ENCODE measurements at regions not wholly inside any gene's neighbourhood (a gene's known extent, or its start where the extent isn't known, plus 50 kb on each side); places are given as distances from the start of the nearest gene placed in this dataset.

DNA sequence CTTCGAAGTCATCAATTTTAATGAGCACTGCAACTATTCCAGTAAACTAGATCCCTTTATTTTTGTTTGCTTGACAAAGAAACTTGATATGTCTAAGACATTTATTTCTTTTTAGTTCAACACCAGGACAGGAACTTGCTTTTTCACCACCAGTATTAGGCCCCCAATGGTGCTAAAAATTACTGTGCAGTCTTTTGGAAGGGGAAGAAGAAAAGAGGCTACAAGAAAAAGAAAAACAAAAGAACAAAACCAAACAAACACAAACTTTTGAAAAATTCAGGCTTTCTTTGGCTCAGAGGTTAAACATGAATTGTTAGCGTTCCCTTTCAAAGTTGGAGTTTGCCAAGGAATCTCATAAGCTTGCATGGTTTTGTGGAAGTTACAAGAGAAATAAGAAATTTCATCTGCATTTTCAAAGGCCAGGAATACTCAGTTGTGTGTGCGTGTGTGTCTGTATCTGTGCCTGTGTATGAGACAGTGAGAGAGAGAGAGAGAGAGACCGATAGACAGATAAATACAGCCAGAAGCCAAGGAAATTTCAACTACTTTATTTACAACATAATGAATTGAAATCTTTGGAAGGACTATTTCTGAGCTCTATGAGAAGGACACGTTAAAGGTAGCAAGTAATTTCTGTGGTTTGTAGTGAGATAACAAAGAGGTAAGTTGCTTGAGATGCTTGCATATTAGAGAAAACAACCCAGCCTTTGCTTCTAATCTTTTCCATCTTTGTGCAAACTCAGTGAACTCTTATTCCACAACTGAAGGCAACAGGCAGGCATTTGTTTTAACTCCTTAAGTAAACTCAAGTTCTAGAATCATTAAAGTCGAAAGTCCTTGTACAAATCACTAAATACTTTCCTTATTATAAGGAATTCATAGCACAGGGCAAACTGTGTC, 171.0 kb upstream of the CITED2 start:
- H3K36me3 Mint-ChIP-seq = no peaks in the 10 kb centered on the region
- DNase-seq (no peak), ATAC-seq (ENCODE audit: low read depth) (no peak)
- H3K4me1 Mint-ChIP-seq = peaks cover 12% of the 10 kb centered on the region
- no peak overlapping the region for H3K4me3 Mint-ChIP-seq
- no peaks in the 10 kb centered on the region for H3K27me3 Mint-ChIP-seq
- peaks cover 2% of the 10 kb centered on the region for H3K9me3 Mint-ChIP-seq
- POLR2A ChIA-PET = no interaction called here
- H3K27ac Mint-ChIP-seq = no peak overlapping the region

DNA sequence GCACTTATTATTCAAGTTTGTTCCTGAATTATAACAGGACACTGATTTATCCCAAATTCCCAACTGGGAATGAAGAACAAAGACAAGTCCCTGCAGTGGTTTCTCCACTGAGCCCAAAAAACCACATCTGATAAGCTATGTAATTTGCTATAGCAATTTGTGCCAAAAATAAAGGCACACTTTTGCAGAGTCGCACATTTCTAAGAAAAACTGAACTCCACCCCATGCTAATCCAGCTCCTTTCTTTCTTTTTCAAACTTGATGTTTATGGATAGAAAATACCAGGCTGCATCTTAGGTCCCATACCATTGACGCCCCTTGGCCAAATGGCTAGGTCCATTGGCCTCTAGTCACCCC, 170.2 kb upstream of the CITED2 start:
- no peak for ATAC-seq (ENCODE audit: low read depth)
- H3K4me1 Mint-ChIP-seq = peaks cover 18% of the 10 kb centered on the region
- POLR2A ChIA-PET = no interaction called here
- H3K36me3 Mint-ChIP-seq = no peaks in the 10 kb centered on the region
- DNase-seq = no peak
- H3K4me3 Mint-ChIP-seq = no peak overlapping the region
- H3K9me3 Mint-ChIP-seq = peaks cover 2% of the 10 kb centered on the region
- H3K27ac Mint-ChIP-seq = peak overlapping the region; percentile 19
- H3K27me3 Mint-ChIP-seq = no peaks in the 10 kb centered on the region

DNA sequence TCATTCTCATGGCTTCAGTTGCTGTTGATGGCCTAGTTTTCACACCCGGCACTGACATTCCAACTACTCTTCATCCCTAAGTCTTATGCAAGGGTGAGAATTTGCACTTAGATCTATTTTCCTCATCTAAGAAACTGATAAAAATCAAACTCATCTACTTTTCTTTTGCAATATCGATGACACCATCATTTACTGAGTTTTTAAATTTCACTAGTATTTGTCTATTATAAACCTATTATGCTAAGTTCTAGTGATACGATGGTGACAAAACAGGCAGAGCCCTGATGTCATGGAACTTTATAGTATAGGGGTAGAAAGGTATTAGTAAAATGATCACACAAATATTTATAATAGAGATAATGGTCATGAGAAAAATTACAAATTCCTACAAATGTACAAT, 167.9 kb upstream of the CITED2 start:
- H3K27ac Mint-ChIP-seq = peak overlapping the region; percentile 32
- ATAC-seq (ENCODE audit: low read depth) (no peak), DNase-seq (no peak)
- POLR2A ChIA-PET = no interaction called here
- peaks cover 21% of the 10 kb centered on the region for H3K4me1 Mint-ChIP-seq
- H3K27me3 Mint-ChIP-seq = no peaks in the 10 kb centered on the region
- H3K4me3 Mint-ChIP-seq = no peak overlapping the region
- H3K36me3 Mint-ChIP-seq = no peaks in the 10 kb centered on the region
- no peaks in the 10 kb centered on the region for H3K9me3 Mint-ChIP-seq

DNA sequence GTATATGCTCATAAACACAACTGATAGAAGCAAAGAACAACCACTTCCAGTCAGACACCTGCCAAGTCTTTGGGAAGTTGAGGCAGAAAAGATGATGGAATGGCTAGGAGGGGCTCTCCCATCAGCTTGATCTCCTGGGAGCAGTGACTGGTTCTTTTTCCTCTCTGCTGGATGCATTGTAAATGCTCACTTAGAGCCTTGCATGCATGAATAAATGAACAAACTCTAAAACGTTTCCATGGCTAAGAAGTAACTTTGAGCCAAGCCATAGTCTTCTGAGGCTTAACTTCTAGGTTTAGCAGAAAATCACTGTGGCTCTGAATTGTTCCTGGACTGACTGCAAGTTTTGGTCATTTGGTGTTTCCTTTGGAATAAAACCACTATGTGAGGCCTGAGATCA, 166.4 kb upstream of the CITED2 start:
- no peak overlapping the region for H3K27ac Mint-ChIP-seq
- peaks cover 21% of the 10 kb centered on the region for H3K4me1 Mint-ChIP-seq
- no peak for ATAC-seq (ENCODE audit: low read depth)
- H3K36me3 Mint-ChIP-seq = no peaks in the 10 kb centered on the region
- DNase-seq = no peak
- H3K9me3 Mint-ChIP-seq = no peaks in the 10 kb centered on the region
- H3K4me3 Mint-ChIP-seq = no peak overlapping the region
- POLR2A ChIA-PET = no interaction called here
- no peaks in the 10 kb centered on the region for H3K27me3 Mint-ChIP-seq

DNA sequence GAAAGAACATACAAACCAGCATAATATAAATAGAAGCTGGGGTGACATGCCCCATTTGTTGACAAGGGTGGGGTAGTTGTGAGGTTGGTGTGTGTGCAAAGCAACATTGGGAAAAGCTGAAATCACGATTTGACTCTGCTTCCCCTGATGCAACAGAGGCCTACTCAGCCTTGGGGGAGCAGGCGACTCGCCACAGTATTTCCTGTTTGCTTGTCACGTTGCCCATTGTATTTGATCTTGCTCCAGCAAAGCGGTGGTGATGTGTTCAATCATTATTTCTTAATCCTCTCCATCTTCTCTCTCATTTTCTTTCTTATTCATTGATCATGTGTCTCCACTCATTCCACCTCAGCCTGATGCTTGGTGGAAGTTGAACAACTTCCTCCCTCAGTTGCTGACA, 165.8 kb upstream of the CITED2 start:
- H3K27me3 Mint-ChIP-seq = no peaks in the 10 kb centered on the region
- no peaks in the 10 kb centered on the region for H3K36me3 Mint-ChIP-seq
- peak; percentile 44 for DNase-seq
- H3K27ac Mint-ChIP-seq = peak overlapping the region; percentile 69
- H3K4me3 Mint-ChIP-seq = peak overlapping the region; percentile 36
- peaks cover 24% of the 10 kb centered on the region for H3K4me1 Mint-ChIP-seq
- no peaks in the 10 kb centered on the region for H3K9me3 Mint-ChIP-seq
- peak; percentile 90 for ATAC-seq (ENCODE audit: low read depth)
- POLR2A ChIA-PET = interaction anchor here (0.7 kb wide), 1 partner anchor 250 kb away, joined by 3 read pairs; no protein-coding TSS in a partner anchor

DNA sequence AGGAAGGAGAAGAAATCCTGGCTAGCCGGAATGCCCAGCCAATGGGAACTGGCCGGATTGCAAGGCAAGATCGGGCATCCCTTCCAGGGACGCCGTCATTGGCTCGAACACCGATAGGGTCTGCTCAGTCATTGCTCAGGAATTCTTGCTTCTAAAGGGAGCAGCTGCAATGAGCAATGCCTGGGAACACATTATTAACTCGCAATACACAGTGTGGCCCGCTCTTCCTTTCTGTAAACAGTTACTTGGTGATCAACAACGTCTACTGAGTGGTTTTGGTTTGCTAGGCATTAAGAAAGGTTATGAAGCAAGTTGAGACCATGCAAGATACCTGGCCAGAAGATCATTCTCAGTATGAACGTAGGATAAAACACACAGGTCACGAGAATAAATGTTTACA, 165.4 kb upstream of the CITED2 start:
- H3K4me3 Mint-ChIP-seq = no peak overlapping the region
- no peak for DNase-seq
- peak overlapping the region; percentile 69 for H3K27ac Mint-ChIP-seq
- H3K36me3 Mint-ChIP-seq = no peaks in the 10 kb centered on the region
- no peaks in the 10 kb centered on the region for H3K9me3 Mint-ChIP-seq
- POLR2A ChIA-PET = interaction anchor here (0.7 kb wide), 1 partner anchor 249 kb away, joined by 3 read pairs; no protein-coding TSS in a partner anchor
- no peaks in the 10 kb centered on the region for H3K27me3 Mint-ChIP-seq
- H3K4me1 Mint-ChIP-seq = peaks cover 26% of the 10 kb centered on the region
- no peak for ATAC-seq (ENCODE audit: low read depth)

DNA sequence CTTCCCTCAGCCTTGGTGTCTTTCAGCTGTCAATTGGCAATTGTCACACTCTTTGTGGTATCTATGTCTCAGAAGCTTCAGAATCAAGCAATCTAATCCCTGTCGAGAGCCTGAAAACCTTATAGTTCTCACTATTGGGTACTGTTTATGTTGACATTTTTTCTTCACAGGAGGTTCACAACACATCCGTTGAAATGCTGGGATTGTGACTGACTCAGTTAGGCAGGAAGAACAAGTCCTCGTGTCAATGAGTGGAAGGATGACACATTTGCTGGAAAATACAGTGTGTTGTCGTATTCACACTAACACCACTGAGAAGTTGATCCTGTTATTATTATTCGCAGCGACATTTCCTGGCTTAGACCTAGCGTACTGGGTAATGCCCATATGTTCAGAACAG, 163.9 kb upstream of the CITED2 start:
- Mint-ChIP-seq H3K27me3 (no peaks in the 10 kb centered on the region), H3K4me3 (no peak overlapping the region), H3K4me1 (peaks cover 35% of the 10 kb centered on the region), H3K27ac (no peak overlapping the region), H3K36me3 (peaks cover 2% of the 10 kb centered on the region), H3K9me3 (no peaks in the 10 kb centered on the region)
- POLR2A ChIA-PET = no interaction called here
- DNase-seq (no peak), ATAC-seq (ENCODE audit: low read depth) (no peak)

DNA sequence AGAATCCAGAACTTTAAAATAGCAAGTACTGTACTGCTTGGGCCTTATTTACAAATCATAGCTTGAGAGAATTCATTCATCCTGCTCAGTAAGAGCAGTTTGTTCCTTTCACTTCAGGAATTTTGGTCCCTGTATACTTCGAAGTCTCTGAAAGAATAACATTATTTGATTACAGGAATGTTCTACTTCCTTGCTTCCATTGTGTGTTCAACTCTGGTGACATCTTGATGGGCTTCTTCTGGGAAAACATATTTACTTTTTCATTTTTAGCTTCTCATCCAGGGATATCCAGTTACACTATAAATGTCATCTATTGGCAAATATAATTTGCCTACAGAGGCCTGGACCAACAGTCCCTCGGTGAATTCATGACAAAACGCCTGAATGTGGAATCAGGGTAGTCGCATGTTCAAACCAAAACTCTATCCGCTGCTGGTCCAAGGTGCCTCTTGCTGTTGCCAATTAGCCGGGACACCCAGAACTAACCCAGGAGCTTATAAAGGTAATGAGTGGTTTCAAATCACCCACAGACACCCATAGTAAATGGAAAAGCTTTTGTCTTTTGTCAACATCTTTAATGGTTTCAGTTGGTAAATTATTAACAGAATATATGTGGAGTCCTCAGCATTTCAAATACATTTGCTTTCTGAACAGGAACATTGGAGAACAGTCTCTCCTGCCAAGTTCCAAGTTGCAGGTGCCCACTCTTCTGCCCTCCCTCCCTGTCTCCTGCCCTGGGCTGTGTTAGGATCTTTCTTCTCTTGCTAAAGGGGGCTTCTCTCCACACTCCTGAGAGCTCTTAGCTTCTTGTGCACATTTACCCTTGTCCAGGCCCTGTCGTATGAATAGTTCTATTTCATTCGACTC, 162.5 kb upstream of the CITED2 start:
- H3K36me3 Mint-ChIP-seq = peaks cover 3% of the 10 kb centered on the region
- DNase-seq (no peak), ATAC-seq (ENCODE audit: low read depth) (no peak)
- H3K9me3 Mint-ChIP-seq = no peaks in the 10 kb centered on the region
- H3K4me3 Mint-ChIP-seq = no peak overlapping the region
- H3K27ac Mint-ChIP-seq = no peak overlapping the region
- no peaks in the 10 kb centered on the region for H3K27me3 Mint-ChIP-seq
- peaks cover 32% of the 10 kb centered on the region for H3K4me1 Mint-ChIP-seq
- POLR2A ChIA-PET = interaction anchor here (0.7 kb wide), 1 partner anchor 163 kb away, joined by 3 read pairs; no protein-coding TSS in a partner anchor

DNA sequence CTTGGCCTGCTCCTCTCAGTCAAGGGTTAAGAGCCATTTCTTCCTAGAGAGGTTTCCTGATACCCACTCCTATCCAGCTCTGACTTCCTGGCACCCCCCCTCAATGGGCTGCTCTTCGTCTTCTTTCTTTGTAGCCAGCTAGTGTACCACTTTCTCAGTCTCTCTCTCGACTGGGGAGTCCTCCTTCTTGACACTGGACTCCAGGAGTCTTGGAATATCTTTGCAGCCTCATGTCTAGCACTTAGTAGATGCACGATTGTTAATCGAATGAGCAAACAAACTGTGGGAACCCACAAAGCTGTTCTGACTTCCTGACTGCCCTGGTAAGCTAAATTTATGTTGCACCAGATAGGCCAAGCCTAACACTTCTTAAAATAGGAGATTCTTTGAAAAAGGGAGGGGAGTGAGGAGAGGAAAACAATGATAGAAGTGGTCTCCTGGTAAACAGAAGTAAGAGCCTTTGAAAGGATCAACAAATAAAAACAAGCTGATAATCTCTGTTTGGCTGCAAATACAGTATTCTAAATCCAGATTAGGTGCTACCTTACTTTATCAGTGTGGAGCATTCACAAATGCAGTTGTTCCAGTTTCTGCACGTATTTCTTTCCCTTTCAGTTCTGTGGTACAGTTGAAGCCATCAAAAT, 160.1 kb upstream of the CITED2 start:
- DNase-seq = no peak
- peak; percentile 82 for ATAC-seq (ENCODE audit: low read depth)
- Mint-ChIP-seq H3K9me3 (peaks cover 2% of the 10 kb centered on the region), H3K36me3 (peaks cover 3% of the 10 kb centered on the region), H3K4me1 (peaks cover 27% of the 10 kb centered on the region), H3K27me3 (no peaks in the 10 kb centered on the region), H3K4me3 (peak overlapping the region; percentile 53), H3K27ac (peak overlapping the region; percentile 93)
- POLR2A ChIA-PET = interaction anchor here (0.5 to 1.6 kb wide), 5 partner anchors 92 to 566 kb away, joined by 3 to 13 read pairs (median 3); partner anchors contain the start of gene CITED2

DNA sequence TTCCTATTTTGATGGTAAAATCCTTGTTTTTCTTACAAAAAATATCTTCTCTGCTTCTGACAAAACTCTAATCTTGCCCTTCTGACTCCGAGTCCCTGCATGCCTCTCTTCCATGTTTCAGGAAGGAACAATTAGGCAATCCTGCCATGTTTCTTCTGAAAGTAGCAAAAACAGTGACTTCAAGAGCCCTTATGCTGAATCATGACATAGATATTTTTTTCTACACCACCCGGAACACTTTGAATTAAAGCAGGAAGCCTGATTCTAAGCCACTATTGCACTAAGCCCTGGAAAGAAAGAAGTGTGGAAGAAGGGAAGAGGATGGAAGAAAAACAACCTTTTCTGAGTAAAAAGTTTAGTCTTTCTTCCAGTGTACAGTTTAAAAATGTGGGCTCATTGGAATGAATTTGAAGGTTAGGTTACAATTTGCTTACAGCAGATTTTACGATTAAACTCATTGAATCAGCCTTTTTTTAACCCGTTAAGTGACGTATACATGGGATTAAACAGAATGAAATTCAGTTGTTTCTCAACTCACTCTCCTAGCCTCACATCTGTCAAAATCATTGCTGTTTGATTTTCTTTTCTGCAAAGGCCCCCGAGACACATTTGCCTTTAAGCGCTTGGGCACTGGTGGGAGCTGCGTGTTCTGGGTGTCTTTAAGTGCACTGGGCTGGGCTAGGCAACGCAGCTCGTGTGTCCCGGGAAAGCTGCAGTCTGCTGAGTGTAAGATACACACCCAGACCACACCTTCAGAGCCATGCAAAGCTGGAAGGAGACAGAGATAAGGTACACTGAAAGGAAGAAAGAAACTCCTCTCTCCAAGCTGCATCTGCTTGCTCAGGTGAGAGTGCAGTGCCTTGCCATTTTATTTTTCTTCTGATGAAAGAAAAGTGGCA, 159.4 kb upstream of the CITED2 start:
- H3K27me3 Mint-ChIP-seq = no peaks in the 10 kb centered on the region
- H3K4me1 Mint-ChIP-seq = peaks cover 25% of the 10 kb centered on the region
- H3K4me3 Mint-ChIP-seq = peak overlapping the region; percentile 16
- DNase-seq (no peak), ATAC-seq (ENCODE audit: low read depth) (no peak)
- POLR2A ChIA-PET = interaction anchor here (0.5 to 1.6 kb wide), 4 partner anchors 91 to 565 kb away, joined by 3 to 13 read pairs (median 3); partner anchors contain the start of gene CITED2
- H3K27ac Mint-ChIP-seq = peak overlapping the region; percentile 93
- peaks cover 2% of the 10 kb centered on the region for H3K9me3 Mint-ChIP-seq
- H3K36me3 Mint-ChIP-seq = peaks cover 3% of the 10 kb centered on the region

DNA sequence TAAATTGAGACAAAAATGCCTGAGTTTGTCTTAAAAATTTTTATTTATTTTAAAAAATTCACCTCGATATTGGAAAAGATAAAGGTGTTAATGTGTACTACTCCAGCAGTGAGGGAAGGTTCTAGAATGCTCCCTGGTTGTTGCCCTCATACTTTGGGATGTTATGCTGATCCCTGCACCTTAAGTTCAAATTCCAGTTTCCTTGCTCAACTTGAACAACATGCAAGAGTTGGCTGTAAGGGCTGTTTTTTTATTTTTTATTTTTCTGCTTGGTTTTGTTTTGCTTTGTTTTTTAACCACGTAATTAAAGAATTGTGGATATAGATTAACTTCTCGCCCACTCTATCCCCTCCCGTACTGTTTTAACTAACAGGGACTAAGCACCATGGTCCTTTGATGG, 158.7 kb upstream of the CITED2 start:
- H3K27me3 Mint-ChIP-seq = no peaks in the 10 kb centered on the region
- H3K4me3 Mint-ChIP-seq = no peak overlapping the region
- ATAC-seq (ENCODE audit: low read depth) (no peak), DNase-seq (no peak)
- H3K27ac Mint-ChIP-seq = no peak overlapping the region
- peaks cover 2% of the 10 kb centered on the region for H3K9me3 Mint-ChIP-seq
- POLR2A ChIA-PET = no interaction called here
- peaks cover 25% of the 10 kb centered on the region for H3K4me1 Mint-ChIP-seq
- H3K36me3 Mint-ChIP-seq = peaks cover 3% of the 10 kb centered on the region

Data from activated naive CD8-positive, alpha-beta T cell treated with anti-CD3 and anti-CD28 coated beads, Interleukin-2, amount 10 ng/mL, durations not matched to agents 7 days and 5 days (primary cell).